RWPE2 (cell line): ENCODE measurements at regions not wholly inside any gene's neighbourhood (a gene's known extent, or its start where the extent isn't known, plus 50 kb on each side); places are given as distances from the start of the nearest gene placed in this dataset.

Experiments used
- ATAC-seq: fragments of 200-7000 bp; cut with Tn5 transposase; 3 replicates; pipeline ENCODE4 v1.9.1; 2021; ENCODE audit warnings: low read depth
- DNase-seq: peaks from one replicate; pipeline ENCODE4 v3.0.0-alpha.2; 2020; ENCODE audit warnings: low spot score
- H3K27ac ChIP-seq: fragments of 450-650 bp; 2 replicates; pipeline ENCODE4 v1.5.1; 2017; ENCODE audit warnings: mild to moderate bottlenecking; ENCODE audit not compliant: poor library complexity, severe bottlenecking
- H3K27me3 ChIP-seq: fragments of 250-450 bp; sonication (Bioruptor Pico); 2 replicates; pipeline ENCODE4 v1.5.1; 2021; ENCODE audit warnings: mild to moderate bottlenecking, moderate library complexity; ENCODE audit not compliant: insufficient read depth, poor library complexity, severe bottlenecking
- H3K36me3 ChIP-seq: fragments of 250-450 bp; sonication (Bioruptor Pico); 2 replicates; pipeline ENCODE4 v1.5.1; 2020; ENCODE audit warnings: low read depth, mild to moderate bottlenecking, moderate library complexity
- H3K4me1 ChIP-seq: fragments of 250-450 bp; sonication (Bioruptor Pico); 2 replicates; pipeline ENCODE4 v1.5.1; 2021; ENCODE audit warnings: mild to moderate bottlenecking, moderate library complexity; ENCODE audit not compliant: insufficient read depth, poor library complexity, severe bottlenecking
- H3K4me3 ChIP-seq: fragments of 250-450 bp; sonication (Bioruptor Pico); 2 replicates; pipeline ENCODE4 v1.5.1; 2021; ENCODE audit warnings: mild to moderate bottlenecking, moderate library complexity; ENCODE audit not compliant: severe bottlenecking
- H3K9me3 ChIP-seq: fragments of 250-450 bp; sonication (Bioruptor Pico); 2 replicates; pipeline ENCODE4 v1.5.1; 2021; ENCODE audit warnings: mild to moderate bottlenecking, moderate library complexity; ENCODE audit not compliant: severe bottlenecking
- TF ChIP-seq, protein P1 (sequence below): fragments of 450-650 bp; IDR thresholded peaks from one replicate; pipeline ENCODE4 v1.5.1; 2017; ENCODE audit warnings: mild to moderate bottlenecking, moderate library complexity; ENCODE audit not compliant: poor library complexity, severe bottlenecking

DNA sequence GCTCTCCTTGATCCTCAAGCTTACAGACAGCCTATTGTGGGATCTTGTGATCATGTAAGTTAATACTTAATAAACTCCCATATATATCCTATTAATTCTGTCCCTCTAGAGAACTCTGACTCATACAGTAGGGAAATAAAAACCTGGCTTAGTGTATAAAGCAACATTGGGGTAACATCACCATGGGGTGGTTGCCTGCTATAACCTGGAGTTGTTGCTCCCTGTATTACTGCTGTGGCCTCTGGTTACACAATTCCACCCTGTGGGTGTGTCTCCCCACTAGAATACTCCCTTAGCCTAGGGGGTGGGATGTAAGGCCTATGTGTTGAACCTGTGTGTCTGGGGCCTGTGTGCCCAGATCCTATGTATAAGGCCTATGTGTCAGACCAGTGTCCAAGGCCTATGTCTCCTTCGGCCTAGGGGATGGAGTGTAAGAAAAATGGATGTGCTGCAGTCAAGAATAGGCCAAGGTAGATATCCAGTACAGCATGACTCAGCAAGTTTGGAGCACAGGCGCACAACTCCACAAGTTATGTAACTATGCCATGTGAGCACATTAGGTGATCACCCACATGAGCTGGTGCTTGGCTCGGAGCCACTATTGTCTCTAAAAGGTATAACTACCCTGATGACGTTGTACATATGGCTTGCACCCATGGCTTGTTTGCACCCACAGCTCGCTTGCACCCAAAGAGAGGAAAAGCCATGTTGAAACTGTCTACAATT lies 96.8 kb upstream of the C1orf21 start:
- no peak for DNase-seq
- no peaks in the 10 kb centered on the region for H3K36me3 ChIP-seq
- H3K4me1 ChIP-seq = no peaks in the 10 kb centered on the region
- no peak for ATAC-seq
- H3K27me3 ChIP-seq = no peaks in the 10 kb centered on the region
- H3K4me3 ChIP-seq = no peak overlapping the region
- no peak overlapping the region for H3K27ac ChIP-seq
- no peaks in the 10 kb centered on the region for H3K9me3 ChIP-seq
- TF ChIP-seq, protein P1, sequence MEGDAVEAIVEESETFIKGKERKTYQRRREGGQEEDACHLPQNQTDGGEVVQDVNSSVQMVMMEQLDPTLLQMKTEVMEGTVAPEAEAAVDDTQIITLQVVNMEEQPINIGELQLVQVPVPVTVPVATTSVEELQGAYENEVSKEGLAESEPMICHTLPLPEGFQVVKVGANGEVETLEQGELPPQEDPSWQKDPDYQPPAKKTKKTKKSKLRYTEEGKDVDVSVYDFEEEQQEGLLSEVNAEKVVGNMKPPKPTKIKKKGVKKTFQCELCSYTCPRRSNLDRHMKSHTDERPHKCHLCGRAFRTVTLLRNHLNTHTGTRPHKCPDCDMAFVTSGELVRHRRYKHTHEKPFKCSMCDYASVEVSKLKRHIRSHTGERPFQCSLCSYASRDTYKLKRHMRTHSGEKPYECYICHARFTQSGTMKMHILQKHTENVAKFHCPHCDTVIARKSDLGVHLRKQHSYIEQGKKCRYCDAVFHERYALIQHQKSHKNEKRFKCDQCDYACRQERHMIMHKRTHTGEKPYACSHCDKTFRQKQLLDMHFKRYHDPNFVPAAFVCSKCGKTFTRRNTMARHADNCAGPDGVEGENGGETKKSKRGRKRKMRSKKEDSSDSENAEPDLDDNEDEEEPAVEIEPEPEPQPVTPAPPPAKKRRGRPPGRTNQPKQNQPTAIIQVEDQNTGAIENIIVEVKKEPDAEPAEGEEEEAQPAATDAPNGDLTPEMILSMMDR = no peak

DNA sequence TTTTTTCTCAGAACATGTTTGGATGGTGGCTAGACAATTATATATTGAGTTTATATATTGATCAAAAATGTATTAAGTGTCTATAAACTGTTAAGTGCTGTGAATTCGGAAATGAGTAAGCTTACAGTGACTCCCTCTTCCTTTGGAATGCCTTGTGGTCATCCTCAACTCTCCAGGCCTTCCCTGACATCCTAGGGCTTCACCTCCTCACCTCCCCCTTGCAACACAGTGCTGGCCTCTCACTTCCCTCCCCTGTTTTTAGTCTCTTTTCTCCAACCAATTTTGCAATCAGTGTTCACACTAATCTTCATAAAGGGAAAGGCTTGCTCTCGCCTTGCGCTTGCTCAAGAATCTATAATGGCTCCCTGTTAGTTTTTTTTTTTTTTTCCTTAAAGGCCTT lies 95.1 kb upstream of the C1orf21 start:
- no peak for ATAC-seq
- TF ChIP-seq, protein P1 = no peak
- no peaks in the 10 kb centered on the region for H3K9me3 ChIP-seq

DNA sequence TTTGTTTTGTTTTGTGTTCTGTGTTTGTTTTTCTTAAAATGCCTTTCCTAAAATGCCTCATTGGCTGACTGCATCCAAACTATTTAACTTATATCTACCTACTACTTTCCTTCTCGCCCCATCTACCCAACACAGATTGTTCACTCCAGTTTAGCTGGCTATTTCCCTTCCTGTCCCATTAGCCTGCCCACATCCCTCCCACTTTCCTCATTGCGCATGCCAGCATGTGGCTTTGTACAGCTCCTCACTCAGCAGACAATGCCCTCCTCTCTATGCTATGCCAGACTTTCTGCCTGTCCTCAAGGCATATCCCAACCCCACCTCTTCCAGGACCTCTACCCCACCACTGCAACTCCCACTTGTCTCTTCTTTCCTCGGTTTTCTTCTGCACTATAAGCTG lies 94.7 kb upstream of the C1orf21 start:
- Histone ChIP-seq H3K9me3 (no peaks in the 10 kb centered on the region), H3K27ac (no peak overlapping the region), H3K4me3 (no peak overlapping the region), H3K36me3 (no peaks in the 10 kb centered on the region), H3K27me3 (no peaks in the 10 kb centered on the region), H3K4me1 (no peaks in the 10 kb centered on the region)
- ATAC-seq (no peak), DNase-seq (no peak)
- TF ChIP-seq, protein P1 = no peak

More for the DNA sequence above, 95.1 kb upstream of the C1orf21 start:
- Histone ChIP-seq H3K27ac (no peak overlapping the region), H3K36me3 (no peaks in the 10 kb centered on the region), H3K4me3 (no peak overlapping the region), H3K27me3 (no peaks in the 10 kb centered on the region), H3K4me1 (no peaks in the 10 kb centered on the region)
- no peak for DNase-seq

DNA sequence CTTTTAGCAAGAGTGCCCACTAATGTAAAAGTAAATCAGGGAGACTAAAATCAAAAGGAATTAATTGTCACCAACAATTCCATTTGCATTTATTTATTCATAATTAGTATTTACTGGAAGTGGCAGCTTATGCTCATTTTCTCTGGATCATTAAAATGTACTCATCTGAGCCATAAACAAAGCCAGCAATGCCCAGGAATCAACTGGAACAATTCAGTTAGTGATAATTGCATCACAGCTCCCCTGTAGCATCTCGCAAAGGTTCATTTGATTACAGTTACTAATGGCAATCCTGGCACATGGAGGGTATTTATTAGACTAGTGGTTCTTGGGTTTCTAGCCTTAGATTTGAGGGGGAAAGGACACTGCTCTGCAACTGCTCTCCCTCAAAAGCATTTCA lies 92.7 kb upstream of the C1orf21 start:
- Histone ChIP-seq H3K36me3 (no peaks in the 10 kb centered on the region), H3K4me3 (no peak overlapping the region), H3K4me1 (no peaks in the 10 kb centered on the region), H3K27ac (no peak overlapping the region), H3K27me3 (no peaks in the 10 kb centered on the region), H3K9me3 (no peaks in the 10 kb centered on the region)
- TF ChIP-seq, protein P1 = no peak
- DNase-seq (no peak), ATAC-seq (no peak)
